Astrocyte of the cerebellum (primary cell): ENCODE measurements at regions not wholly inside any gene's neighbourhood (a gene's known extent, or its start where the extent isn't known, plus 50 kb on each side); places are given as distances from the start of the nearest gene placed in this dataset.

Experiments
- DNase-seq: peaks from one replicate; pipeline ENCODE4 v3.0.0-alpha.2; 2011; ENCODE audit warnings: low read depth
- H3K4me3 ChIP-seq: 2 replicates; pipeline ENCODE4 v1.5.1; 2011; ENCODE audit warnings: mild to moderate bottlenecking, low read depth, low read length, moderate library complexity
- CTCF ChIP-seq: IDR thresholded peaks from 2 replicates; pipeline ENCODE4 v1.5.1; 2012; ENCODE audit warnings: low read length, low read depth, moderate library complexity, mild to moderate bottlenecking; ENCODE audit errors: missing control alignments
- in situ Hi-C: cut with HindIII; loops from 2 replicates; pipeline ENCODE4 v1.10.0; 2017; ENCODE audit warnings: low sequenced_read_pairs

GRCh38 chr4:137238456-137239162, 293.7 kb downstream of the PCDH18 start:
- TF ChIP-seq CTCF: no peak
- no peak overlapping the region for H3K4me3 ChIP-seq

DNA sequence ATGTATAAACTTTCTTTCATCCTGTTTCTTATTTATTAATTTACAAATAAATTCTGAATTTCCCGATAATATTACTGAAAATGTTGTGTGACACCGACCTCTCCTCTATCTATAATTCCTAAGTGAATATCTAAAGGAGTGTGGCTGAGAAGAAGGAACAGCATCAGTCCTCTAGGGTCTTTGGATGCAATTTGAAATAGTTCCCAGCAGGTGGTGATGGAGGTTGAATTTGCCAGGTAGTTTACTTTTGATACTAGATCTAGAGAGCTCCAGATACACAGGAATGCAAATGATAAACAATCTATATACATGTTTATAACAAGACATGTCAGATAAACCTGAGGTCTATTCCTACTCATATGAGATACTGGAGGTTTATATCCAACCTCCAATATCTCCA, 305.4 kb downstream of the PCDH18 start:
- in situ Hi-C loops: no loop called here
- no peak overlapping the region for H3K4me3 ChIP-seq
- no peak for DNase-seq
- peak; percentile 21 for TF ChIP-seq CTCF

More at GRCh38 chr4:137238456-137239162, 293.7 kb downstream of the PCDH18 start:
- no peak for DNase-seq
- in situ Hi-C loops: no loop called here

GRCh38 chr4:137226221-137226620, 306.1 kb downstream of the PCDH18 start:
- DNase-seq: no peak
- no peak overlapping the region for H3K4me3 ChIP-seq
- in situ Hi-C loops: no loop called here
- no peak for TF ChIP-seq CTCF

DNA sequence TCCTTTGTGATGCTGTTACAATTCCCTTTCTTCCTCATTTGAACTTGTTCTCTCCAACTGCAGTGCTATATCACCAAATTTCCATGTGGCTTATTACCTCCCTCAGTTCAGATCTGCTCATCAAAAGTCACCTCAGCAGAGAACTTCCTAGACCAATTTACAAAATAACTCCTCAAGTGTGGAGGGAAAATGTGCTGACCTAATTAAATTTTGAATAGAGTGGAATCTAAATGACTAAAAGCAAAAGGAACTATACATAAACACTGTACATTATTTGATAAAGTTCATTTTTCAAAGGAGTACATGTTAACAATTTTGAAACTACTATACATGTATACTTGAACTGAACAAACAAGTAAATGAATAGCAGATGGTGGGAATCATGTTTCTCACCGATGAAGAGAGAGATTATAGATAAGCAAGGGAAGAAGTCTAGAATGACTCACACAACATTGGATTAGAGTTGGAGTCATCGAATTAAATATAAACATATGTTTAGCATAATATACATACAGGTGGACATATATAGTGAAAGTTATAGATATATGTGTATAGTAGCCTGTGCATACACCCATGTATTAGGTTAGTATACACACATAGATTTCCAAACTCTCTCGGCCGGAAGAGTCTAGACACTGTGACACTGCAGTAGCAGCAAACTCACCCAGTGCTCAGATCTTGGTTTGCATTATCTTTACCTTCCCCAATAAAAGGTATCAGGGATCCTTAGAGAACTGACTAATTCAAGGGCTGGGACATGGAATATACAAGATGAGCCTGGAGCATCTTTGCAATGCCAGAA, 318.7 kb downstream of the PCDH18 start:
- no peak for TF ChIP-seq CTCF
- DNase-seq: no peak
- H3K4me3 ChIP-seq: no peak overlapping the region
- in situ Hi-C loops: no loop called here

DNA sequence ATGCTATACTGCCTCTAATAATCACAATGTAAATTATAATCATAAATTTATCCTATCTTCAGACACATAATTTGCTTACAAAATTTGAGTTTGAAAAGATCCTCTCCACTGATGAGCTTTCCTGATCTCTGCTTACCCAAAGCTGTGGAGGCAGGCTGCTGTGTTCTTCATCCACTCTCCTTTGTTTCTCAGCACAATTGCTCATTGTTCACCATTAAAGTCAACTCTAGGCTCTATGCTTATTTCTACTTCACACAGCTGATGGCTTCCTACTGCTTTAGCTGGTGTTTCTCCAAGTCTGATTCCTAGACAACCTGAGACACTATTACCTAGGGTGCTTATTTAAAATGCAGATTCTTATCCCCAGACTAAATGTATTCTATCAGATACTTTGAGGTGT, 319.7 kb downstream of the PCDH18 start:
- H3K4me3 ChIP-seq: no peak overlapping the region
- in situ Hi-C loops: no loop called here
- TF ChIP-seq CTCF: no peak
- DNase-seq: no peak

DNA sequence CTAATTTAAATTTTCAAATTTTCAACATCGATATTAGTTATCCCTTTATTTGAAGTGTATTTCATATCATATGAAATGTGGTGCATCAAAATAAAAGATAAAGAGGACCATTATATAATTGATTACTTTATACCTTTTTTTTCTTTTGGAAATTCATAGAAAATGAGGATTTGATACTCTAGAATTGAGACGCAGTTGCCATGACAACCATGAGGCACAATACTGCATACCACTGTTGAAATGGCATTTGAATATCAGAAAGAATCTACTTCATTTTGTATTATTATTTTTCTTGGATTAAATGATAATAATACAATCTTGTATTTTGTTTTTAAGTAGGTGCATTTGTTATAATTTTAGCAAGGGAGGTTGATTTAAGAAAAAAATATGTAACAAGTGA, 323.1 kb downstream of the PCDH18 start:
- in situ Hi-C loops: no loop called here
- TF ChIP-seq CTCF: no peak
- H3K4me3 ChIP-seq: no peak overlapping the region
- DNase-seq: no peak
